K562 (cell line): ENCODE measurements at regions not wholly inside any gene's neighbourhood (a gene's known extent, or its start where the extent isn't known, plus 50 kb on each side); places are given as distances from the start of the nearest gene placed in this dataset.

Source experiments
- ATAC-seq: fragments of 200-7000 bp; cut with Tn5 transposase; 3 replicates; pipeline ENCODE4 v1.9.1; 2020; ENCODE audit warnings: moderate library complexity
- BruUV-seq: library from RNA; stranded (reverse); fragments of 400-500 nt; replicated peaks from 2 replicates; lab custom pipeline; 2021; lab: Mats Ljungman, UMichigan
- CTCF ChIA-PET: fragments of 300-600 bp; formaldehyde crosslinking; extraction: SDS; loops from one replicate; lab custom pipeline; 2021; ENCODE audit warnings: low intra/inter-chr PET ratio; lab: Yijun Ruan, JAX
- POLR2A ChIA-PET: fragments of 300-600, 350-650 bp; sonication (Branson Sonifier 250); formaldehyde crosslinking; extraction: SDS; loops from one replicate; lab custom pipeline; 2021; ENCODE audit warnings: antibody characterized with exemption, inconsistent platforms; lab: Yijun Ruan, JAX
- DNase-seq, 4 experiments: peaks; one replicate each; pipeline versions ENCODE4 v3.0.0 to v3.0.0-alpha.2; 2011 to 2018; ENCODE audit warnings: low spot score in 3 of 4, mixed read lengths in 3 of 4; ENCODE audit errors: extremely low read depth in 1 of 4
- FAIRE-seq: peaks from 2 replicates; lab custom pipeline; 2011; peaks lifted over from hg19 to GRCh38; lab: Jason Lieb, UNC
- H2AFZ ChIP-seq: 2 replicates; pipeline ENCODE4 v1.6.0; 2011; ENCODE audit warnings: low read depth, low read length, control low read depth, inconsistent platforms
- H3K27ac ChIP-seq: fragments of 200-600 bp; 3 replicates; pipeline ENCODE4 v1.8.0; 2011; ENCODE audit warnings: low read depth, mild to moderate bottlenecking, control low read depth, inconsistent platforms, low read length, moderate library complexity, mixed read lengths; ENCODE audit errors: extremely low read depth
- H3K27me3 ChIP-seq, 2 experiments: fragments of 300-600 bp in 1 of 2; 2 replicates in 1 of 2; 3 replicates in 1 of 2; pipeline versions ENCODE4 v1.6.0 to v1.8.0; 2011; ENCODE audit warnings: inconsistent platforms in 2 of 2, low read length in 2 of 2, mild to moderate bottlenecking in 1 of 2, mixed read lengths in 1 of 2, moderate library complexity in 1 of 2; ENCODE audit not compliant: control insufficient read depth in 2 of 2, insufficient read depth in 2 of 2
- H3K36me3 ChIP-seq: fragments of 300-600 bp; 3 replicates; pipeline ENCODE4 v1.8.0; 2011; ENCODE audit warnings: mild to moderate bottlenecking, low read length, inconsistent platforms; ENCODE audit not compliant: control insufficient read depth, insufficient read depth
- H3K4me1 ChIP-seq, 2 experiments: fragments of 200-600 bp in 1 of 2; replicated peaks in 1 of 2; 2 replicates in 1 of 2; 3 replicates in 1 of 2; pipeline versions ENCODE4 v1.5.1 to v1.8.0; 2011; ENCODE audit warnings: inconsistent platforms in 2 of 2, low read length in 2 of 2, mild to moderate bottlenecking in 1 of 2, mixed read lengths in 1 of 2, moderate library complexity in 1 of 2; ENCODE audit not compliant: control insufficient read depth in 2 of 2, insufficient read depth in 2 of 2
- H3K4me2 ChIP-seq: 2 replicates; pipeline ENCODE4 v1.6.1; 2011; ENCODE audit warnings: low read length, control low read depth, inconsistent platforms, mixed read lengths; ENCODE audit not compliant: insufficient read depth
- H3K4me3 ChIP-seq: fragments of 200-600 bp; sonication (generic), shearing (Covaris generic); 2 replicates; pipeline ENCODE4 v1.5.1; 2016; ENCODE audit warnings: control low read depth, inconsistent platforms
- H3K79me2 ChIP-seq: fragments of 200-600 bp; 3 replicates; pipeline ENCODE4 v1.8.0; 2011; ENCODE audit warnings: low read length, inconsistent platforms; ENCODE audit not compliant: control insufficient read depth, insufficient read depth
- H3K9ac ChIP-seq, 2 experiments: 2 replicates each; pipeline versions ENCODE4 v1.6.0 to v1.6.1; 2011; ENCODE audit warnings: low read depth in 2 of 2, low read length in 2 of 2, control low read depth in 1 of 2, inconsistent platforms in 1 of 2, mild to moderate bottlenecking in 1 of 2, mixed read lengths in 1 of 2; ENCODE audit not compliant: insufficient read depth in 1 of 2
- H3K9me1 ChIP-seq: one replicate; pipeline ENCODE4 v1.6.0; 2011; ENCODE audit warnings: inconsistent platforms, mild to moderate bottlenecking, low read length, moderate library complexity; ENCODE audit not compliant: control insufficient read depth, insufficient read depth
- H3K9me3 ChIP-seq: replicated peaks from 2 replicates; pipeline ENCODE4 v1.5.1; 2011; ENCODE audit warnings: low read depth, low read length, inconsistent platforms; ENCODE audit not compliant: control insufficient read depth, insufficient read depth
- H4K20me1 ChIP-seq: replicated peaks from 2 replicates; pipeline ENCODE4 v1.6.1; 2011; ENCODE audit warnings: low read length, inconsistent platforms, mixed read lengths; ENCODE audit not compliant: control insufficient read depth, insufficient read depth
- BRF2 ChIP-seq: IDR thresholded peaks from 3 replicates; pipeline ENCODE4 v1.6.1; 2011; ENCODE audit warnings: borderline replicate concordance, mild to moderate bottlenecking; ENCODE audit not compliant: insufficient read length, insufficient read depth
- CBX2 ChIP-seq: fragments of 200-600 bp; sonication (generic); IDR thresholded peaks from one replicate; pipeline ENCODE4 v1.6.1; 2012; ENCODE audit warnings: mild to moderate bottlenecking, low read length, inconsistent platforms; ENCODE audit not compliant: insufficient read depth, poor library complexity, severe bottlenecking
- CCNT2 ChIP-seq: IDR thresholded peaks from 2 replicates; pipeline ENCODE4 v1.6.1; 2011; ENCODE audit warnings: borderline replicate concordance, low read depth, mild to moderate bottlenecking, moderate library complexity, mixed read lengths, low read length; ENCODE audit not compliant: insufficient read length; ENCODE audit errors: extremely low read depth
- EHMT2 ChIP-seq: fragments of 450-650 bp; IDR thresholded peaks from 2 replicates; pipeline ENCODE4 v1.6.1; 2018; ENCODE audit warnings: antibody characterized with exemption
- KDM2B ChIP-seq: fragments of 250-450 bp; sonication (Bioruptor Pico); IDR thresholded peaks from 2 replicates; pipeline ENCODE4 v1.8.0; 2021; ENCODE audit warnings: mild to moderate bottlenecking, moderate library complexity
- MBD1 ChIP-seq: fragments of 250-450 bp; sonication (Bioruptor Pico); IDR thresholded peaks from 2 replicates; pipeline ENCODE4 v1.8.0; 2022; ENCODE audit warnings: inconsistent platforms
- PRMT5 ChIP-seq: sonication (generic); formaldehyde crosslinking; IDR thresholded peaks from 2 replicates; pipeline ENCODE4 v1.5.0; 2020; ENCODE audit warnings: missing genetic modification reagents
- RBM34 ChIP-seq: fragments of 200-400 bp; formaldehyde crosslinking; IDR thresholded peaks from 2 replicates; pipeline ENCODE4 v1.6.1; 2018; ENCODE audit warnings: low read length, borderline replicate concordance; ENCODE audit not compliant: insufficient read depth
- RFX7 ChIP-seq: fragments of 250-450 bp; sonication (Bioruptor Pico); IDR thresholded peaks from 2 replicates; pipeline ENCODE4 v1.5.1; 2021; ENCODE audit warnings: mild to moderate bottlenecking
- RHOXF2B ChIP-seq: fragments of 250-450 bp; sonication (Bioruptor Pico); conservative IDR thresholded peaks from 2 replicates; pipeline ENCODE4 v1.5.1; 2021
- ZNF133 ChIP-seq: fragments of 250-450 bp; sonication (Bioruptor Pico); IDR thresholded peaks from 2 replicates; pipeline ENCODE4 v1.4.0; 2020; ENCODE audit warnings: mild to moderate bottlenecking
- ZNF174 ChIP-seq: fragments of 250-450 bp; sonication (Bioruptor Pico); IDR thresholded peaks from 2 replicates; pipeline ENCODE4 v1.4.0; 2020; ENCODE audit warnings: mild to moderate bottlenecking
- ZNF609 ChIP-seq: sonication (generic); formaldehyde crosslinking; IDR thresholded peaks from 2 replicates; pipeline ENCODE4 v1.8.1; 2023; ENCODE audit warnings: missing genetic modification reagents, mild to moderate bottlenecking, borderline replicate concordance
- ZNF778 ChIP-seq: fragments of 450-650 bp; formaldehyde crosslinking; IDR thresholded peaks from 2 replicates; pipeline ENCODE4 v1.4.0; 2020; ENCODE audit warnings: mild to moderate bottlenecking, moderate library complexity
- WGBS: fragments of 100-300 bp; shearing (Covaris generic); methylation state at CpG from one replicate; pipeline ENCODE4 v1.1.6; 2016; ENCODE audit warnings: low coverage, mixed read lengths; ENCODE audit not compliant: insufficient coverage; ENCODE audit errors: missing lambda C conversion rate; 5-methylcytosine and 5-hydroxymethylcytosine counted together
- in situ Hi-C: fragments of 300-500 bp; cut with MboI; formaldehyde crosslinking; loops from 4 replicates; pipeline ENCODE4 v1.15.0; 2018; ENCODE audit warnings: inconsistent platforms, mixed read lengths
- intact Hi-C: fragments of 100-400 bp; cut with micrococcal nuclease; formaldehyde crosslinking; loops from 2 replicates; pipeline ENCODE4 v1.14.2; 2022

- TF ChIP-seq MBD1 (CRISPR knock-in tag) (no peak), ZNF133 (CRISPR knock-in tag) (no peak), BRF2 (no peak)
Measured at GRCh38 chr11:25615841-25616240, 716.1 kb upstream of the ANO3 start (continued).

- CTCF ChIA-PET = no interaction called here
- Histone ChIP-seq H3K9me1 (no peaks in the 10 kb centered on the region), H3K9ac (no peak overlapping the region), H3K27me3 (no peaks in the 10 kb centered on the region), H3K79me2 (no peaks in the 10 kb centered on the region), H3K4me3 (no peak overlapping the region), H4K20me1 (no peaks in the 10 kb centered on the region), H3K4me2 (no peak overlapping the region), H2AFZ (no peak overlapping the region), H3K4me1 (no peaks in the 10 kb centered on the region), H3K9me3 (no peaks in the 10 kb centered on the region), H3K36me3 (no peaks in the 10 kb centered on the region), H3K27ac (no peak overlapping the region)
- ATAC-seq (no peak), DNase-seq (no peak), FAIRE-seq (no peak)
- whole genome bisulfite sequencing = 0% methylated on average over 3 of the region's 3 CpGs
- in situ Hi-C loops (no loop called here), intact Hi-C loops (no loop called here)
- BruUV-seq = no TSS peak
- POLR2A ChIA-PET = no interaction called here
- no peak for TF ChIP-seq CBX2
- TF ChIP-seq CCNT2 = no peak
- no peak for TF ChIP-seq EHMT2
- no peak for TF ChIP-seq PRMT5
- TF ChIP-seq ZNF609 (CRISPR knock-in tag) = no peak
- TF ChIP-seq KDM2B (CRISPR knock-in tag) = no peak
- no peak for TF ChIP-seq RBM34
- no peak for TF ChIP-seq RHOXF2B
- no peak for TF ChIP-seq ZNF778 (CRISPR knock-in tag)
- TF ChIP-seq ZNF174 (CRISPR knock-in tag) = no peak
- TF ChIP-seq RFX7 = no peak
Measured at GRCh38 chr11:25625094-25625493, 706.8 kb upstream of the ANO3 start.
